ENCODE measurements at regions not wholly inside any gene's neighbourhood (a gene's known extent, or its start where the extent isn't known, plus 50 kb on each side); places are given as distances from the start of the nearest gene placed in this dataset.
A peak's percentile ranks its signal among the peaks of the same experiment; 100 is the strongest.

DNA sequence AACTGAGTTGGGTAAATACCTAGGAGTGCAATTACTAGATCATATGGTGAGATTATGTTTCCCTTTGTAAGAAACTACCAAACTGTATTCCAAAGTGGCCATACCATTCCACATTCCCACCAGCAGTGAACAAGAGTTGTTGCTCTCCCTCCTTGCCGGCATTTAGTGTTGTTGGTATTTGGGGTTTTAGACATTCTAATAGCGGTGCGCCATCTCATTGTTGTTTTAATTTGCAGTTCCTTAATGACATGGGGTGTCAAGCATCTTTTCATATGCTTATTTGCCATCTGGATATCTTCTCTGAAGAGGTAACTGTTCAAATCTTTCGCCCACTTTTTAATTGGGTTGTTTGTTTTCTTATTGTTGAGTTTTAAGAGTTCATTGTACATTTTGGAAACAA lies 164.2 kb upstream of the LHX1 start:
- H3K27me3 ChIP-seq (ENCODE audit: low read depth, low read length), result no peaks in the 10 kb centered on the region

DNA sequence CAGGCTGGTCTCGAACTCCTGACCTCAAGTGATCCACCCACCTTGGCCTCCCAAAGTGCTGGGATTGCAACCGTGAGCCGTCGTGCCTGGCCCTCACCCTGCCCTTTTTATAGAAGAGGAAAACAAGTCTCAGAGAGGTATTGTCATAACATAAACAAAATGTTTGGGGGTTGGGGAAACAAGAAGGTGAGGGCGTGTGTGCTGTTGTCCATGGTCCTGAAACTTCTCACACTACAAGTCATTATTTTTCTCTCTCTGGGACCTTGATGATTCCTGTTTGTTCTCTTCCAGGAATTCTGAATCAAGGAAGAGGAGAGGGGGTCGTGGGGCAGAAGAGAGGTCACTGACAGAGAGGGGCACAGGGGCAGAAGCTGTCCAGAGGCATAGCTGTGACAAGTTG lies 160.2 kb upstream of the LHX1 start:
- Histone ChIP-seq H3K4me1 (ENCODE audit: control insufficient read depth in 1 of 2, insufficient read depth in 2 of 2, low read length in 2 of 2) (no peaks in the 10 kb centered on the region), H3K27ac (ENCODE audit: low read length) (no peak overlapping the region), H3K27me3 (ENCODE audit: low read depth, low read length) (peaks cover 5% of the 10 kb centered on the region), H3K4me3 (ENCODE audit: low read depth in 1 of 2, low read length in 2 of 2) (no peak overlapping the region), H3K36me3 (ENCODE audit: control insufficient read depth in 1 of 2, insufficient read depth in 2 of 2, low read length in 2 of 2) (no peaks in the 10 kb centered on the region), H3K9me3 (ENCODE audit: control insufficient read depth in 1 of 2, low read length in 2 of 2) (no peaks in the 10 kb centered on the region)

More for the DNA sequence above, 164.2 kb upstream of the LHX1 start:
- Histone ChIP-seq H3K4me3 (ENCODE audit: low read depth in 1 of 2, low read length in 2 of 2) (no peak overlapping the region), H3K4me1 (ENCODE audit: control insufficient read depth in 1 of 2, insufficient read depth in 2 of 2, low read length in 2 of 2) (no peaks in the 10 kb centered on the region), H3K36me3 (ENCODE audit: control insufficient read depth in 1 of 2, insufficient read depth in 2 of 2, low read length in 2 of 2) (no peaks in the 10 kb centered on the region), H3K9me3 (ENCODE audit: control insufficient read depth in 1 of 2, low read length in 2 of 2) (no peaks in the 10 kb centered on the region), H3K27ac (ENCODE audit: low read length) (no peak overlapping the region)

DNA sequence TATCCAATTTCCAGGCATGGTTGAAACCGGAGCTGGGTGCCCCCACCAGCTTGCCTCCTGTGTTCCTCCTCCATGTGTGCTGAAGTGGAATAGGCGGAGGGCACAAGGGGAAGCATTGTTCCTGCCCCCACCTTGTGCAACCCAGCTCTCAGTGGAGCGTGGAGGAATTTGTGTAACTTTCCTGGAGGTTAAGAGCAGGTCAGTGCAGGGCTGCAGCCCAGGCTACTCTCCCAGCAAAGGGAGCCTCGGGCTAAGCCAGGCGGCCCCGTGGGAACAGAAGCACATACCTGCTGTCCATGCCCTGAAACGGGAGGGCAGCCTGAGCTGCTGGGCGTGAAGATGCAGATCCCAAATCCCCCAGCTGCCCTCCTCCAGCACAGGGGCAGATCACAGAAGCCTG lies 158.8 kb upstream of the LHX1 start:
- Histone ChIP-seq H3K27ac (ENCODE audit: low read length) (no peak overlapping the region), H3K9me3 (ENCODE audit: control insufficient read depth in 1 of 2, low read length in 2 of 2) (no peaks in the 10 kb centered on the region), H3K4me3 (ENCODE audit: low read depth in 1 of 2, low read length in 2 of 2) (no peak overlapping the region), H3K4me1 (ENCODE audit: control insufficient read depth in 1 of 2, insufficient read depth in 2 of 2, low read length in 2 of 2) (no peaks in the 10 kb centered on the region), H3K27me3 (ENCODE audit: low read depth, low read length) (peaks cover 5% of the 10 kb centered on the region), H3K36me3 (ENCODE audit: control insufficient read depth in 1 of 2, insufficient read depth in 2 of 2, low read length in 2 of 2) (no peaks in the 10 kb centered on the region)

DNA sequence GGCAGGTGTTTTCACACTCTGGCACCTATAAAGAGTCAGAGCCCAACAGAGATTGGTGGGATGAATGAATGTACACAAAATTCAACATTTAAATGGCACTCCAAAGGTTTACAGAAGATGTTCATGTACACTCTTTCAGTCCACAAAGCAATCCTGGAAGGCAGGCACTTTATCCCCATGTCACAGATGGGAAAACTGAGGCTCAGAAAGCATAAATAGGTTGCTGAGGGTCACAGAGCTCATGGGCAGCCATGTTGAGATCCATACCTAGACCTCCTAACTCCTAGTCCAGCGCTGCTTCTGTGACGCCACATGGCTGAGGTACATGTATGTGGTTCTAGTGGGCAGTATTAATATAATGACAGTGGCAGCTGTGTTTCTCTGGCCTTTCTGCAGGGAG lies 157.7 kb upstream of the LHX1 start:
- H3K9me3 ChIP-seq (ENCODE audit: control insufficient read depth in 1 of 2, low read length in 2 of 2), result no peaks in the 10 kb centered on the region
- H3K27me3 ChIP-seq (ENCODE audit: low read depth, low read length), result peaks cover 5% of the 10 kb centered on the region
- H3K27ac ChIP-seq (ENCODE audit: low read length), result no peak overlapping the region
- H3K36me3 ChIP-seq (ENCODE audit: control insufficient read depth in 1 of 2, insufficient read depth in 2 of 2, low read length in 2 of 2), result no peaks in the 10 kb centered on the region
- H3K4me3 ChIP-seq (ENCODE audit: low read depth in 1 of 2, low read length in 2 of 2), result no peak overlapping the region
- no peaks in the 10 kb centered on the region for H3K4me1 ChIP-seq (ENCODE audit: control insufficient read depth in 1 of 2, insufficient read depth in 2 of 2, low read length in 2 of 2)

DNA sequence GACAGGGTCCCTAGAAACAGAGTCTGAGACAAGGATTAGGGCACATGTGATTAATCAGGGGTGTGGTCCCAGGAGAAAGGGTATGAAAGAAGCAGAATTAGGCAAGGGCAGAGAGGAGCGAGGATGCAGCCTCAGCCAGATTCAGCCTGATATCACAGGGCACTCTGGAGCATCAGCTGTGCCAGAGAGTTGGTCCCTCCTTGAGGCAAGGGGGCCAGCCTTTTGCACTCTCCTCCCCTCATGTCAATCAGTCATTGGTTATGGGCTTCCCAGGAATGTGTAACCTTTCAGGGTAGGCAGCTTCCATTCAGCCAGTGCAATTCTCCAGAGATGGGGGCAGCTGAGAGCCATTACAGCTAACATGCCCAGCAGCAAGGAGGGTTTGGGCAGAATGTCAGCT lies 152.6 kb upstream of the LHX1 start:
- Histone ChIP-seq H3K27me3 (ENCODE audit: low read depth, low read length) (no peaks in the 10 kb centered on the region), H3K36me3 (ENCODE audit: control insufficient read depth in 1 of 2, insufficient read depth in 2 of 2, low read length in 2 of 2) (no peaks in the 10 kb centered on the region), H3K9me3 (ENCODE audit: control insufficient read depth in 1 of 2, low read length in 2 of 2) (peaks cover 0 to 5% of the 10 kb centered on the region in 2 donors), H3K4me3 (ENCODE audit: low read depth in 1 of 2, low read length in 2 of 2) (no peak overlapping the region), H3K4me1 (ENCODE audit: control insufficient read depth in 1 of 2, insufficient read depth in 2 of 2, low read length in 2 of 2) (no peaks in the 10 kb centered on the region), H3K27ac (ENCODE audit: low read length) (no peak overlapping the region)

DNA sequence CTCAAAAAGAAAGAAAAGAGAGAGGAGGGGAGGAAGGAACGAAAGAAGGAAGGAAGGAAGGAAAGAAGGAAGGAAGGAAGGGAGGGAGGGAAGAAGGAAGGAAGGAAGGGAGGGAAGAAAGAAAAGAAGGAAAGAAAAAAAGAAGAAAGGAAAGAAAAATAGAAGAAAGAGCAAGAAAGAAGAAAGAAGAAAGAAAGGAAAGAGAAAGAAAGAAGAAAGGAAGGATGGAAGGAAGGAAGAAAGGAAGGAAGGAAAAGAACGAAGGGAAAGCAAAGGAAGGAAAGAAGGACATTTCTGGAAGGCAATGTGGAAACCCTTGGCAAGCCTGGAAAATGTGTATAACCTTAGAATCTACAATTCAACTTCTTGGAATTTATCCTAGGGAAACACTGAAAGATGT lies 150.4 kb upstream of the LHX1 start:
- H3K27me3 ChIP-seq (ENCODE audit: low read depth, low read length), result peaks cover 4% of the 10 kb centered on the region
- H3K36me3 ChIP-seq (ENCODE audit: control insufficient read depth in 1 of 2, insufficient read depth in 2 of 2, low read length in 2 of 2), result no peaks in the 10 kb centered on the region
- H3K4me1 ChIP-seq (ENCODE audit: control insufficient read depth in 1 of 2, insufficient read depth in 2 of 2, low read length in 2 of 2), result no peaks in the 10 kb centered on the region
- H3K9me3 ChIP-seq (ENCODE audit: control insufficient read depth in 1 of 2, low read length in 2 of 2), result peaks cover 0 to 5% of the 10 kb centered on the region in 2 donors
- H3K27ac ChIP-seq (ENCODE audit: low read length), result no peak overlapping the region
- no peak overlapping the region for H3K4me3 ChIP-seq (ENCODE audit: low read depth in 1 of 2, low read length in 2 of 2)

DNA sequence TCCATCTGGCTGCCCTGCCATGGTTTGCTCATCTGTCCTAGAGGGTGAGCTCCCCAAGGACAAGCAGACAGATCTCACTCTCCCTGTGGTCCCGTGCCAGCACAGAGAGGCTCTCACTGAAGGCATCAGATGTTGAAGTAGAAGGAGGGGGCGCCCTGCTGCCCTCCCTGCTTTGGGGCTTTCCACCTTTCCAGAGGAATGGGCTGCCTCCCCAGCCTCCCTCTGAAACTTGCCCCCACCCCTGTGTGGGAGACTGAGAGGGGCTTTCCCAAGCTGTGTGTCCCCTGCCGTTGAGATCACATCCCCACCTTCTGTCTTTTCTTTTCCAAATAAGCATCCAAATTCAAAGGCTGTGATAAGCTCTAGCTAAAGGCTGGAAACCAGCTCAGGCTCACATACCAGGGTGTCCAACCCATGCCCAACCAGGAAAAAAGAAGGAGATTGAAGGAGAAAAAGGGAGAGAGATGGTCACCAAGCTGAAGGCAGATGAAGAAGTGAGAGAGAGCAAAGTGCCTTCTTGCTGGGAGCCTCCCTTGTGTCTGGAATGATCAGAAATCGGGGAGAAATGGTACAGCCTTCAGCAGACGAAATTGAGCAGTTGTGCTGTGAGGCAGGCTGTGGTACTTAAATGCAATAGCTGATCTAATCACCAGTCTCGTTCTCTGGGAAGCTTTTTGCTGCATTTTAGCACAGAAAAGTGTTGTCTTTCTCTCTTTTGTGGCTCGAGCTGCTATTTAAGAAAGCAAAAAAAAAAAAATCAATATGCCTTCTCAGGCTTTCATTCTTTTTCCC lies 145.9 kb upstream of the LHX1 start:
- no peak overlapping the region for H3K4me3 ChIP-seq (ENCODE audit: low read depth in 1 of 2, low read length in 2 of 2)
- peaks cover 4% of the 10 kb centered on the region for H3K27me3 ChIP-seq (ENCODE audit: low read depth, low read length)
- H3K36me3 ChIP-seq (ENCODE audit: control insufficient read depth in 1 of 2, insufficient read depth in 2 of 2, low read length in 2 of 2), result no peaks in the 10 kb centered on the region
- no peak overlapping the region for H3K27ac ChIP-seq (ENCODE audit: low read length)
- no peaks in the 10 kb centered on the region for H3K9me3 ChIP-seq (ENCODE audit: control insufficient read depth in 1 of 2, low read length in 2 of 2)
- no peaks in the 10 kb centered on the region for H3K4me1 ChIP-seq (ENCODE audit: control insufficient read depth in 1 of 2, insufficient read depth in 2 of 2, low read length in 2 of 2)

DNA sequence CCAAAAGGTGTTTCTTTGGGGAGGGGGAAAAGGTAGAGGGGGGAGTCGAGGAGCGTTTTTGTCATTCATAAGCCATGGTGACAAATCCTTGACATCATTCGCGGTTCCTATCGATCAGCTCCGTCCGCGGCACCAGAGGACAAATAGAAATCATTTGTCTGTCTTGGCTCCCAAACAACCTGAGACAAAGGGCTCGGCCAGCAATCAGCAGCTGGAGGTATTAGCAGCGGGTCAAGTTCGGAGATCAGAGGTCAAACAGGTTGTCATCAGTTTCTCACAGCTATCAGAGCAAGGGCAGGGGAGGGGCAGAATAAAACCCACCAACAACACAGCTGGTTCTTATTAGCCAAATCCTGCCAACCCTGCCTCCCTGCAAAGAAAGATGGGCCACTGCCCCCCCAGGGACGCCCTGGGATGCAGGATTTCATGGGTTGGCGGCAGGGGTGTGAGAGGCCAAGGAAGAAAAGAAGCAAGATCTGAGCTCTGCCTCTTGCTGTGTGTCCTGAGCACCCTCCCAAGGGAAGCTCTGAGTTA lies 145.3 kb upstream of the LHX1 start:
- Histone ChIP-seq H3K4me1 (ENCODE audit: control insufficient read depth in 1 of 2, insufficient read depth in 2 of 2, low read length in 2 of 2) (no peaks in the 10 kb centered on the region), H3K27ac (ENCODE audit: low read length) (no peak overlapping the region), H3K27me3 (ENCODE audit: low read depth, low read length) (peaks cover 4% of the 10 kb centered on the region), H3K36me3 (ENCODE audit: control insufficient read depth in 1 of 2, insufficient read depth in 2 of 2, low read length in 2 of 2) (no peaks in the 10 kb centered on the region), H3K4me3 (ENCODE audit: low read depth in 1 of 2, low read length in 2 of 2) (no peak overlapping the region), H3K9me3 (ENCODE audit: control insufficient read depth in 1 of 2, low read length in 2 of 2) (peaks cover 0 to under 1% of the 10 kb centered on the region in 2 donors)

DNA sequence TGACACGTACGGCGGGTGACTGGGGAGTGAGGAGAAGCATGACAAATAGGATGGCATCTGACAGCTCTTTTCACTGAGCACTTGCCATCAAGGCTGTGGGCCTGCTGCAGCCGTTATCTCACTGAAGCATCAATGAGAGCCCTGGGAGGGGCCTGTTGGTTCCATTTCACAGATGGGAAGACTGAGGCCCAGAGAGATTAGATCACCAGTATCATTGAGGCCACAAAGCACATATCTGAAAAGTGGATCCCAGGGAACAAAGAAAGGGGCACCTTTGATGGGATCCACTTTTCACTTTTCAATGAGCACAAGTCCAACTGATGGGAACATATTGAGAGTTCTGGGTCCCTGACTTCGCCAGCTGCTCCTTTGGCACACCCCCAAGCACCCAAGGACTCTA lies 144.4 kb upstream of the LHX1 start:
- H3K4me3 ChIP-seq (ENCODE audit: low read depth in 1 of 2, low read length in 2 of 2), result no peak overlapping the region
- H3K27me3 ChIP-seq (ENCODE audit: low read depth, low read length), result peaks cover 4% of the 10 kb centered on the region
- no peaks in the 10 kb centered on the region for H3K36me3 ChIP-seq (ENCODE audit: control insufficient read depth in 1 of 2, insufficient read depth in 2 of 2, low read length in 2 of 2)
- H3K27ac ChIP-seq (ENCODE audit: low read length), result no peak overlapping the region
- peaks cover 1 to 6% of the 10 kb centered on the region in 2 donors for H3K9me3 ChIP-seq (ENCODE audit: control insufficient read depth in 1 of 2, low read length in 2 of 2)
- no peaks in the 10 kb centered on the region for H3K4me1 ChIP-seq (ENCODE audit: control insufficient read depth in 1 of 2, insufficient read depth in 2 of 2, low read length in 2 of 2)

DNA sequence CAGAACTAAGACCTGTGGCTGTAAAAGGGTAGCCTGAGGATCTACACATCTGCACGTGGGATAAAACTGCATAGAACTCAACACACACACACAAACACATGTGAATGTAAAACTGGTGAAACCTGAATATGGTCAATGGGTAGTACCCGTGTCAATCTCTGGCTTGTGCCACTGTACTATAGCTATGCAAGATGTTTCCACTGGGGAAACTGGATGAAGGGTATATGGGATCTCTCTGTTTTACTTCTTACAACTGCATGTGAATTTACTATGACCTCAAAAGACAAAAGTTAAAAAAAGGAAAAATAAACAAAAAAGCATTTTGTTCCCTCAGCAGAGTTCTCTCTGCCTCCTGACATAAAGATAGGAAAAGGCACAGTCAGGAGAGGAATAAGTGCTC lies 143.3 kb upstream of the LHX1 start:
- H3K9me3 ChIP-seq (ENCODE audit: control insufficient read depth in 1 of 2, low read length in 2 of 2), result peaks cover 6% of the 10 kb centered on the region in 2 donors
- H3K4me3 ChIP-seq (ENCODE audit: low read depth in 1 of 2, low read length in 2 of 2), result no peak overlapping the region
- no peak overlapping the region for H3K27ac ChIP-seq (ENCODE audit: low read length)
- no peaks in the 10 kb centered on the region for H3K36me3 ChIP-seq (ENCODE audit: control insufficient read depth in 1 of 2, insufficient read depth in 2 of 2, low read length in 2 of 2)
- no peaks in the 10 kb centered on the region for H3K4me1 ChIP-seq (ENCODE audit: control insufficient read depth in 1 of 2, insufficient read depth in 2 of 2, low read length in 2 of 2)
- peaks cover 4% of the 10 kb centered on the region for H3K27me3 ChIP-seq (ENCODE audit: low read depth, low read length)

DNA sequence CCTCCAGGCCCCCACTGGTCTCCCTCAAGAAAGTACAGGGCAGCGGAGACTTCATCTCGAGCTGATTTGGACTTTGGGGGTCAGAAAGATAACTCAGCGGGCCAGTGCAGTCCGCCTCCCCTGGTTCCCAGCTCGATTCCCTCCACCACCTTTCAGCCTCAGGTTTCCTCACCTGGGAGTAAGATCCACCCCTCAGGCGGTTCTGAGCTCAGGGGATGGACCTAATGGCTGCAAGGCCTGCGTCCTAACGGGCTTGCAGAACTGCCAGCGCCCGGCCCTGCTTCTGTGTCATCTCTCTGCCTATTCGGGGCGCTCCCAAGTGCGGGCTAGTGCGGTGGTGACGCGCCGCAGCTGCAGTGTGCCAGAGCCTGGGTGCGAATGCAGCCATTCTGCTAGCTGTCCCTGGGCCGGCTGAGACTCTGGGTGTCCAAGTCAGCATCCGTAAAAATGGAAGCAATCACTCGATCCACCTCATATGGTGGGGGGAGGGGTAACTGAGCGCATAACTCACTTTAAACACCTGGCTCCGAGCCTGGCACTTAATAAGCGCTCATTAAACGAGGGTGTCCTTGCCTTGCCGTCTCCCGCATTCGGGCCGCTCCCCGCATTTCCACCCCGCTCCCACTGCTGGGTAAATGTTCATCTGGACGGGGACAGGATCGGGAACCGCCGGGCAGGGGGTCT lies 129.6 kb upstream of the LHX1 start:
- Histone ChIP-seq H3K4me1 (ENCODE audit: control insufficient read depth in 1 of 2, insufficient read depth in 2 of 2, low read length in 2 of 2) (peaks cover 0 to 8% of the 10 kb centered on the region in 2 donors), H3K27me3 (ENCODE audit: low read depth, low read length) (peaks cover 14% of the 10 kb centered on the region), H3K4me3 (ENCODE audit: low read depth in 1 of 2, low read length in 2 of 2) (peak overlapping the region in 1 of 2 donors; percentile 31), H3K27ac (ENCODE audit: low read length) (no peak overlapping the region), H3K9me3 (ENCODE audit: control insufficient read depth in 1 of 2, low read length in 2 of 2) (no peaks in the 10 kb centered on the region), H3K36me3 (ENCODE audit: control insufficient read depth in 1 of 2, insufficient read depth in 2 of 2, low read length in 2 of 2) (no peaks in the 10 kb centered on the region)

Measured in muscle layer of duodenum (tissue), 2 donors.